Tongue (tissue), 1 donor: ENCODE measurements at regions not wholly inside any gene's neighbourhood (a gene's known extent, or its start where the extent isn't known, plus 50 kb on each side); places are given as distances from the start of the nearest gene placed in this dataset.
A peak's percentile ranks its signal among the peaks of the same experiment; 100 is the strongest.

Experiments used
- DNase-seq: peaks from one replicate; pipeline ENCODE4 v3.0.0-alpha.2; 2015

DNA sequence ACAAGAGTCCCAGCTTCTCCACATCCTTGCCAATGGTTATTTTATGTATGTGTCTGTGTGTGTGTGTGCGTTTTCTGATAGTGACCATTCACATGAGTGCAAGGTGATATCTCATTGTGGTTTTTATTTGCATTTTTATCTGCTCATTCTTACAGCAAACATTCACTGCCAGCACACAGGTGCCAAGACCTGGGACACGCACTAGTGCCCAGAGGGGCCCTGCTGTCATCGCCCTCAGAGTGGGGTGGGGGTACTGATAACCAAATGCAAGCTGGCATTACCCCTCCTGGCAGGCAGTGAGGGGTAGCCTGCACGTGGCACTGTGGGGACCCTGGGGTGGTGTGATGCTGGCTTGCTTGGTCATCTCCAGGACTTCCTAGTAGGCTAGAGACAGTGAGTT, 285.4 kb downstream of the LPIN1 start:
- no peak for DNase-seq

GRCh38 chr2:12032398-12032797, 286.0 kb downstream of the LPIN1 start:
- DNase-seq = no peak

DNA sequence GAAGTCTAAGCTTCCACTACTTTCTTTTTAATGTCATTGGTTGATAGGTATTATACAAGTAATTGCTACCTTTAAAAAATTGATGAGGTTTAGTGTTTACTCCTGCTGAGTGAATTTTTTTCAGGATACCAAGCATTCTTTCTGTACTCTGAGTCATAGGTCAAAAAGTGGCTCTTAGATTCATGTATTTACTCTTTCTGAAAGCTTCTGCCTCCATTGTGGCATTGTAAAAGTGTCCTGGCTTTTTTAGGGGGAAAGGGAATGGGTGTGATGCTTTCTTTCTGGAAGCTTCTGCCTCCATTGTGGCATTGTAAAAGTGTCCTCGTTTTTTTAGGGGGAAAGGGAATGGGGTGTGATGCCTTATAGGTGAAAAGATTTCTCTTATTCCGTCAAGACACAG, 286.5 kb downstream of the LPIN1 start:
- DNase-seq = no peak

- DNase-seq = no peak
These were observed 287.1 kb downstream of the LPIN1 start for GRCh38 chr2:12033494-12033893.

GRCh38 chr2:12034382-12034781, 287.9 kb downstream of the LPIN1 start:
- DNase-seq = no peak

DNA sequence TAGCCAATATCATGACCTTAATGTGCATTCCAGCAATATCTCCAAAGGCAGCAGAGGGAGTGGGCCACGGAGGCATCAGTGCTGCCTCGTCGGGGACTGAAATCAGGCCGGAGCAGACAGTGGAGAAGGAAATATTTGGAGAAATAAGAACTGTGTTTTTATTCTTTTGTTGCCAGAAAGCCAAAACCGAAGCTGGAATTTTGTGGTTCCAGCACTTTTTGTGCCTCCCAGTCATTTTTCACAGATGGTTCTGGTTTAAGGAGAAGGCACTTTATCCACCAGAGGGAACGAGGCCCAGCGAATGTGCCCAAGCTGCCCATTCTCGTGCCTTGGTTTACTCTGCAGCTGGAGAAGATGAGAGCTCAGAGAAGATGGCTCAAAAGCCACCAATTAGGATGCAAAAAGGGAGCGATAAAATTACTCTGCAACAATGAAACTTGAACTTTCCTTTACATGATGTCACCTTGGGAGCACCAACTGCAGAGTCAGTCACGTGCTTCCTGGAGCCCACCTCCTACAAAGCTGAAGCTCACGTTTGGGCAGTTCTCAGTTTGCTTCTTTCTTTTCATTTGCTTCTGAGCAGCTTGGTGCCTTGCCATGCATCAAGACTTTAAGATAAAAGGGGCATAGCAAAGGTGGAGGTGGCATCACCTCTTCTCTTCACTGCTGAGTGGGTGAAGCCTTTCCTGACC, 288.7 kb downstream of the LPIN1 start:
- no peak for DNase-seq

GRCh38 chr2:12035956-12036639, 289.7 kb downstream of the LPIN1 start:
- no peak for DNase-seq

DNA sequence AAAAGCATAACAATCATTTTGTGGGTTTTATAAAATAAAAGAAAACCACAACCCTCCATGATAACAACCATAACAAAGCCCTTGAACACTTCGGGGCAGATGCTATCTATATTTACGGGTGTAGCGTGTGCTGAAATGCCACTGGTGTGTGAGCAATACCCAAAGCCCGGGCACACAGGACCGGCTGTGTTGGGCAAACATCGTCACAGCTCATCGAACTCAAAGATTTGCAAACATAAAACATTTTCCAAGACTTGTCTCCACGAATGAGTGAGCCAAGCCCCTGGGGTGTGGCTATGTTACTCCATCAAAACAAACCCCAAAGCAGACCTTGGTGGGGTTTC, 290.2 kb downstream of the LPIN1 start:
- DNase-seq = no peak

- no peak for DNase-seq
These were observed 290.9 kb downstream of the LPIN1 start for GRCh38 chr2:12037301-12037700.

DNA sequence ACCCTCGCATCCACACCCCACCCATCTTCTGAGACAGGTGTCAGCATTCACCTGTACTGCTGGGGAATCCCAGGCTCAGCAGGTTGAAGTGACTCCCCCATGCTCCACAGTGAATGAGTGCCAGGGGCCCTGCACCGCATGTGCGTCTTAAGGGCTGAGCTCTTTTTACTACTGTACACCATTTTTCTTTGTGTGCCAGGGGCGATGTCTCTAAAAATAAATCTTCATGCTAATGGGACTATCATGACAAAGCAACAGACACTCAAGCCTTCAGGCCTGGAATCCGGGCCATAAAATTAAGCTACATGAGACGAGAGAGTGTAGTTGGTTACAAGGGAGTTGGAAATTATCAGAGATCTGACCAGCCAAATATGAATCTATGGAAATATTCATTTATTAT, 294.8 kb downstream of the LPIN1 start:
- DNase-seq = no peak

- no peak for DNase-seq
These were observed 296.7 kb downstream of the LPIN1 start for GRCh38 chr2:12043131-12043530.

DNA sequence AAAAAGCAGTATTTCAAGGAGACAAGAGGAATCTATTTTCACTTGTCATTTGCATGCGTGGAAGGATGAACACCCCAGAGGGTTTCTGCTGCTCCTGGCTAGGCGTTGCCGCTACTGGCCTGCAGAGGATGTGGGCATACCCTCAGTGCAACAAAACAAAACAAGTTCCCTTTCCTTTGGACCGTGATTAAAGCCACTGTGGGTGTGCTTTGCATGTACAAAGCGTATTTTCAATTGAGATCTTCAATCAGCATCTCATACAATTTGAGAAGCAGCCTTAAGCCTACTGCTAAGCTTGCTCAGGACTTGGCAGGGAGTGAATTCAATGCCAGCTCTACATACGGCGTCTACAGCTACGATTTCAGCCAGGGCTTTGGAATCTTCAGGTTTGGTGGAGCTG, 298.4 kb downstream of the LPIN1 start:
- no peak for DNase-seq

- no peak for DNase-seq
These were observed 299.4 kb downstream of the LPIN1 start for GRCh38 chr2:12045864-12046291.

GRCh38 chr2:12046641-12047040, 300.2 kb downstream of the LPIN1 start:
- DNase-seq = no peak

DNA sequence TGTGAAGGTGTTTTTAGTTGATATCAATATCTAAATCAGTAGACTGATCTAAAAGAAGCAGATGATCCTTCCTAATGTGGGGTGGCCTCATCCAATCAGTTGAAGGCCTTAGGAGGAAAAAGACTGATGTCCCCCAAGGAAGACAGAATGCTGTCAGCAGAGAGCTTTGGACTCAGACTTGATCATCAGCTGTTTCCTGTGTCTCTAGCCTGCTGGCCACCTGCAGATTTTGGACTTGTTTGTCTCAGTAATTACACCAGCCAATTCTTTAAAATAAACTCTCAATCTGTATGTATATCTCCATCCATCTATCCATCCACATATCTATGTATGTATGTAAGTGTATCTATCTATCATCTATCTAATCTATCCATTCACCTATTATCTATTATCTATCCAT, 301.3 kb downstream of the LPIN1 start:
- no peak for DNase-seq

- no peak for DNase-seq
These were observed 302.1 kb downstream of the LPIN1 start for GRCh38 chr2:12048550-12048949.

GRCh38 chr2:12050396-12050795, 304.0 kb downstream of the LPIN1 start:
- peak; percentile 60 for DNase-seq

DNA sequence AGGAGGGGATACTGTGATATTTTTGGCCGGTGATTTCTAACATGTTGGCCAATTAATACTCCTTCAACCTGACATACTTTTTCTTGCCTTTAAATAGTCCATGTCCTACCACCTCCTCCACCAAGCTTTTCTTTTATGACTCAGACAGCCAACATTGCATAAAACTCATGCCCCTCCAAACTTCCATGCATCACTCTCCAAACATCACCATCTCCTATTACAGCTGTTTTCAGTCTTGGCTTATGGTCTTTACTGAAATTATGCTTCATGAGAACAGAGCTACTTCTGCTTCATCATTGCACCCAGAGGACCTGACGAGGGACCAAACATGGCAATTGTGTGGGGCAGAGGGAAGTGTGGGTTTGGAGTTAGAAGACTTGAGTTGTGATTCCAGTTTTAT, 305.4 kb downstream of the LPIN1 start:
- DNase-seq = no peak

DNA sequence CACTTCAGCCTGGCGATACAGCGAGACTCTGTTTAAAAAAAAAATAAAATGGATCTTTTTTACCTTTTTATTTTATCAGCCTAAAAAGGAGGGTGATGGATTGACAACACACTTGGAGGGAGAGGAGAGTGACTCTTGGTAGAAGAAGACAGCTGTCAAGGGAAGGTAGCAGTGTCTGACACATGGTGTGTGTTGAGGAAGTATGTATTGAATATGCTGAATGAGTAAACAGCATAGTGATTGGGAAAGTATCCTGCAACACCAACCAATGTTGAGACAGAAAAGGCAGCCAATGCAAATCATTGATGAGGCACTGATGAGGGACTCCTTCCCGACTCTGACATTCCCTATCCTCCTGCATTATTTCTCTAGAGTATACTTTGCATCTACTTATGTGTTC, 306.4 kb downstream of the LPIN1 start:
- DNase-seq = no peak

GRCh38 chr2:12054956-12055618, 308.7 kb downstream of the LPIN1 start:
- DNase-seq = peak; percentile 63

DNA sequence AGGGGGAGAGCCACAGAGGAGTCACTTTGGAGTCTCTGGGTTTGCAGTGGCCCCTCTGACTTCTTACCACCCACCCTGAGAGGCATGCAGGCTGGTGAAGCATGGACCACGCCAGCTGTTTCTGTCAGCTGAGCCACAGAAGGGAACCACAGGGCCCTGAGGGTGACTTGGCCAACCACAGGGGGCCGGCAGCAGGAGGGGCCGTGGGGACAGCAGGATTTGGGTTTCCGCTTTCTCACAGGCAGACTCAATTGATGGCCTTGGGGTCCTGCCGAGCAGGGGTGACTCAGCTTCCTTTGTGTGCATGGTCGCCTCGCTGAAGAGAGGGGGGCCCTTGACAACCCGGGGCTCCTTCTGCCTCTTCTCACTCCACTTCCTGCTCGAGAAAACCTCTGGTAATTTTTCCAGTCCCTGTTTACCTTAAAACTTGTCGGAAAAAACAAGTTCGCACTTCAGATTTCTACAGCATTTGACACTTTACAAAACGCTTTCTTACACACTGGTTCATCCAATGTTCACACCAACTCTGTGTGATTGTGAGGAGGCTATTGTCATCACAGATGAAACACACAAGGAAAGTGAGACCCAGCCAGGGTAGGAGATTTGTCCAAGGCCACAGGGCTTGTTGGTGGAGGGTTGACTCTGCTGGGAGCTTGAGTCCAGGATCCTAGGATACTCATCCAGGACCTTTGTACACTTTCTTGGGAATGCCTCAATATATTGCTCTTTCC, 311.2 kb downstream of the LPIN1 start:
- no peak for DNase-seq

GRCh38 chr2:12059616-12060441, 313.4 kb downstream of the LPIN1 start:
- DNase-seq = no peak
